Fibroblast of lung (primary cell): ENCODE measurements at regions not wholly inside any gene's neighbourhood (a gene's known extent, or its start where the extent isn't known, plus 50 kb on each side); places are given as distances from the start of the nearest gene placed in this dataset.

Source experiments
- CTCF ChIP-seq, 2 donors: IDR thresholded peaks in 1 of 2; conservative IDR thresholded peaks in 1 of 2; 1 replicate in 1 of 2; 2 replicates in 1 of 2; pipeline ENCODE4 v1.5.1; 2011 to 2012; ENCODE audit warnings: low read length in 2 of 2, control low read depth in 1 of 2, inconsistent platforms in 1 of 2, low read depth in 1 of 2, mild to moderate bottlenecking in 1 of 2
- EZH2 ChIP-seq: IDR thresholded peaks from 2 replicates; pipeline ENCODE4 v1.5.1; 2012; ENCODE audit warnings: low read length, control low read depth, mild to moderate bottlenecking; ENCODE audit errors: missing control alignments

- TF ChIP-seq CTCF (conservative IDR thresholded peaks at IDR 0.05 in 1 of 2, IDR thresholded peaks at IDR 0.05 in 1 of 2; ENCODE audit: low read depth in 1 of 2, low read length in 2 of 2) = no peak
- no peak for TF ChIP-seq EZH2
These were observed 658.7 kb upstream of the DIPK2B start for GRCh38 chrX:45859407-45859806.
